ENCODE measurements at regions not wholly inside any gene's neighbourhood (a gene's known extent, or its start where the extent isn't known, plus 50 kb on each side); places are given as distances from the start of the nearest gene placed in this dataset.

GRCh38 chr2:221675201-221675908, 103.3 kb upstream of the EPHA4 start:
- DNase-seq: no peak

GRCh38 chr2:221674446-221674845, 102.3 kb upstream of the EPHA4 start:
- no peak for DNase-seq

GRCh38 chr2:221673248-221673647, 101.1 kb upstream of the EPHA4 start:
- no peak for DNase-seq

GRCh38 chr2:221671515-221671914, 99.4 kb upstream of the EPHA4 start:
- DNase-seq: no peak

GRCh38 chr2:221662689-221663391, 90.7 kb upstream of the EPHA4 start:
- DNase-seq: no peak

GRCh38 chr2:221657806-221658205, 85.7 kb upstream of the EPHA4 start:
- DNase-seq: no peak

DNA sequence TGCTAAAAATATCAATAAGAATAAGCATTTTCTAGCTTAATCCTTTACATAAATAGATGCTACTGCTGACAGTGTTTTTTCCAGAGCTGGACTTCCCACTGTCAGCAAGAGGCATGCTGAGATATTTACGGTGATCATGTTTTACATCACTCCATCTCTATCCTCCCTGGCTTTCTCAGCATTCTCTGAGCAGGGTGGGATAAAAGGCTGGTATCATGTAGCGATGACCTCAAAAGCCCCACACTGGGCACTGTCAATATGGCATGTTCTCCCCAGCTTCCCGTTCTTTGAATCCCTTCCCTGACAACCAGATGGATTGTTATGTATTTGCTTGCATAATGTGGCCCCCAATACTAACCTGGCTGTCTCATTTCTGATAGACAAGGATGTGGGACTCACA, 83.2 kb upstream of the EPHA4 start:
- DNase-seq: no peak

GRCh38 chr2:221653182-221653581, 81.1 kb upstream of the EPHA4 start:
- DNase-seq: no peak

GRCh38 chr2:221649051-221649775, 77.1 kb upstream of the EPHA4 start:
- DNase-seq: no peak

DNA sequence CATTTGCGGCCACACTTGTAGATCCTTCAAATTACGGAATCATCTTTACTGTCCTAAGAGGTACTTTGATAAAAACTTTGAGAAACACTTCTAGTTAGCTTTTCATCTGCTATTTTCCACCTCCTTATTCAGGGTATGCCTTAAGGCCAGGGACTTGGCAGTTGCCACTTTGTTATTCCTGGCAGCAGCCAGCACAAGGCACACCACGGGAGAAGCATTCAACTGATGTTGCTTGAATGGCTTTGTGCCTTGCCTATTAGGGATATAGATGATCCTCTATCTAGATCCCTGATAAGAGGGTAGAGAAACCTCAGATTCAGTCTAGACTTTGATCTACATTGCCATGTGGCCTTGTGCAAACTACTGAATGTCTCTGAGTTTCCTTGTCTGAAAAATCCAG, 70.3 kb upstream of the EPHA4 start:
- no peak for DNase-seq

GRCh38 chr2:221641181-221641871, 69.2 kb upstream of the EPHA4 start:
- no peak for DNase-seq

DNA sequence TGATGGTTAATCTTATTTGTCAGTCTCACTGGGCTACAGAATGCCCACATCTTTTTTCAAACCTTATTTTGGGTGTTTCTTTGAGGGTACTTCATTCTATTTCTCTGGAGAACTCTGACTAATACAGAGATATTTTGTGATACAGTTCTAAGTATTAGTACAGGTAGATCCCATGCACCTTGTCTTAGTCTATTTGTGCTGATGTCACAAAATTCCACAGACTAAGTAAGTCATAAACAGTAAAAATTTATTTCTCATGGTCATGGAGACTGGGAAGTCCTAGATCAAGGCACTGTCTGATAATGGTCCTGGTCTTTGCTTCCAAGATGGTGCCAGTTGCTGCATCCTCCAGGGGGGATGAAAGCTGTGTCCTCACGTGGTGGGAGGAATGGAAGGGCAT, 68.6 kb upstream of the EPHA4 start:
- no peak for DNase-seq

DNA sequence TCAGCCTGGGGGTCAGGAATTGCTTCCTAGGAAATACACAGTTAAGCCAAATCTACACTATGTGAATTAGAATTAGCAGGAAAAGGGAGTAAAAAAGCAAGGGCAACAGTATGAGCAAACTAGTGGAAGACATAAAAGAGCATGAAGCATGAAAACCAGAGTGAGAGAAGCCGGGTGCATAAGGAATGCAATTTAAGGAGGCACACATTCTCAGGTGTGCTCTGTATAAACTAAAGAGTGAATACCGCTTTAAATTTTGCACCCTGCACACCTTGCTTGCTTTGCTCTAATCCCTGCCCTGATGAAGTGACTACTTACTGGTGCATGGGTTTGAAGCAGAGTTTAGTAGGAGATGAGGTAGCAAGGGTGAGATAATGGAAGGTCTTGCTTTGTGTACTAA, 65.7 kb upstream of the EPHA4 start:
- DNase-seq: no peak

- peak; percentile 11 to 33 for DNase-seq
Observed at GRCh38 chr2:221635949-221636348, 63.8 kb upstream of the EPHA4 start.

GRCh38 chr2:221629468-221629867, 57.4 kb upstream of the EPHA4 start:
- no peak for DNase-seq

DNA sequence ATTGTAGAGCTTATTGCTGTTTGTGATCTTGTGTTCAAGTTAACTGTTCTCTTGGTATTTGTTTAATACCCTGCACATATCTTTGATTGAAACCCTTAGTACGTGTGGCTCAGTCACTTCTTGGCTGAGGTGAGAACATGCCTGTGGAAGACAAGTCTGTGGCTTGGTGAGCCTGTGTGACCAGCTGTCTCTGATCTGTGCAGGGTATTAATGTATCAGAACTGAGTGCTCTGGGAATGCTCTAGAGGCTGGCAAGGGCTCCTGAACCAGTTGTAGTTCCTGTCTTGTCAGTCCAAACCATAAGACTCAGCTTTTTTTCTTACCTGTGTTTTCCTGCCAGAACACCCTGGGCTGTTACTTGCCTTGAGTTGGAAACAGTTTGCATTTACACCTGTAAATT, 52.4 kb upstream of the EPHA4 start:
- no peak for DNase-seq

Data from NCI-H524 (cell line).